ENCODE measurements at regions not wholly inside any gene's neighbourhood (a gene's known extent, or its start where the extent isn't known, plus 50 kb on each side); places are given as distances from the start of the nearest gene placed in this dataset.

GRCh38 chr3:83302091-83302490 is 1540.6 kb upstream of the GBE1 start:
- DNase-seq (ENCODE audit: low spot score) = no peak

- no peak for DNase-seq (ENCODE audit: low spot score)
Observed at GRCh38 chr3:83317605-83318004, 1556.2 kb upstream of the GBE1 start.

GRCh38 chr3:83320726-83321125 is 1559.3 kb upstream of the GBE1 start:
- no peak for DNase-seq (ENCODE audit: low spot score)

DNA sequence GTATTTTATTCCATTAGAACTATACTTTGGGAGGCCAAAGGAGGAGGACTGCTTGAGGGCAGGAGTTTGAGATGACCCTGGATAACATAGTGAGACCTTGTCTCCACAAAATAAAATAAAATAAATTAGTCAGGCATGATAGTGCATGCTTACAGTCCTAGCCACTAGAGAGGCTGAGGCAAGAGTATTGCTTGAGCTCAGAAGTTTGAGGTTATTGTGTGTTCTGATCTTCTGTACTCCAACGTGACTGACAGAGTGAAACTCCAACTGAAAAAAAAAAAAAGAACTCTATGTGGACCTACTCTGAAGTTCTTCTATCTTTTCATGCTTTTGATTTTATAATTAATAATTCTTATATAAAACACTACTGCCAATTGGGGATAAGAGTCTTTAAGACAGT is 1560.0 kb upstream of the GBE1 start:
- no peak for DNase-seq (ENCODE audit: low spot score)

- no peak for DNase-seq (ENCODE audit: low spot score)
Observed at GRCh38 chr3:83321891-83322290, 1560.4 kb upstream of the GBE1 start.

DNA sequence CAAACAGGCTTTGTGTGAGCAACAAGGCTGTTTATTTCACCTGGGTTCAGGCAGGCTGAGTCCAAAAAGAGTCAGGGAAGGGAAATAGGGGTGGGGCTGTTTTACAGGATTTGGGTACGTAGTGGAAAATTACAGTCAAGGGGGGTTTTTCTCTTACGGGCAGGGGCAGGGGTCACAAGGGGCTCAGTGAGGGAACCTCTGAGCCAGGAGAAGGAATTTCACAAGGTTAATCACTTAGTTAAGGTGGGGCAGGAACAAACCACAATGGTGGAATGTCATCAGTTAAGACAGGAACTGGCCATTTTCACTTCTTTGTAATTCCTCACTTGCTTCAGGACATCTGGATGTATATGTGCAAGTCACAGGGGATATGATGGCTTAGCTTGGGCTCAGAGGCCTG is 1592.8 kb upstream of the GBE1 start:
- DNase-seq (ENCODE audit: low spot score) = no peak

DNA sequence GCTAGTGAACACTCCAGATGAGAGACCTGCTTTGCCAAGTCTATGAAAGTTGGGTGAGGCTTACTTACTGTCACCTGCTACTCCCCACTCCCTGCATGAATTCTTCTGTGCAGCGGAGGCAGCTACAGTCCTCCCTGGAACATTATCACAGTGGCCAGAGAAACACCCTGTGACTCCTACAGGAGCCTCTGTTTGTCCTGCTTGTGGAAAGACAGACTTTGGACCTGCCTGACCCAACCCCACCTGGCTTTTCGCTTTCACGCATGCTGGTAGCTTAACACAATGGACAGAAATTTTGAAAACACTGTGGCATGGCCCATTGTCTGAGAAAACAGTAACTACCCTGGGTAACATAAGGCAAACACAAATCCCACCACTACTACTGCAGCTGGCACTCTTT is 1565.5 kb upstream of the CADM2 start:
- DNase-seq (ENCODE audit: low spot score) = no peak

GRCh38 chr3:83403927-83404326 is 1554.9 kb upstream of the CADM2 start:
- DNase-seq (ENCODE audit: low spot score) = no peak

DNA sequence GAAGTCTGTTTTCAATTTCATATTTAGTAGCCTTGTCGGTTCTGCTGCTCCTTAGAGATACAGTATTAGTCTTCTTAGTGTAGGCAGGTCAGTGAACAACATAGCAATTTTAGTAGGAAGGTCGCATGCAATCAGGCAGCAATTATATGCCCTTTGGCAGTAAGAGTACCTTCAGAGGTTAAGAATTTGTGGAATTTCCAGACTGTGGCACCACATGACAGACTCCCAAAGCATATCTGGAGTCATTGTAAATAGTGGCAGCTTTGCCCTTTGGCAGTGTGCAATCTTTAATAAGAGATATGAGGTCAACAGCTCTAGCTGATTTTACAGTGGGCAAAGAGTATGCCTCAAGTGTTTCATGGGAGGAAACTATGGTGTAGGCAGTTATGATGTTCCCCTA is 1532.5 kb upstream of the CADM2 start:
- DNase-seq (ENCODE audit: low spot score) = no peak

- no peak for DNase-seq (ENCODE audit: low spot score)
Observed at GRCh38 chr3:83434880-83435587, 1523.8 kb upstream of the CADM2 start.

DNA sequence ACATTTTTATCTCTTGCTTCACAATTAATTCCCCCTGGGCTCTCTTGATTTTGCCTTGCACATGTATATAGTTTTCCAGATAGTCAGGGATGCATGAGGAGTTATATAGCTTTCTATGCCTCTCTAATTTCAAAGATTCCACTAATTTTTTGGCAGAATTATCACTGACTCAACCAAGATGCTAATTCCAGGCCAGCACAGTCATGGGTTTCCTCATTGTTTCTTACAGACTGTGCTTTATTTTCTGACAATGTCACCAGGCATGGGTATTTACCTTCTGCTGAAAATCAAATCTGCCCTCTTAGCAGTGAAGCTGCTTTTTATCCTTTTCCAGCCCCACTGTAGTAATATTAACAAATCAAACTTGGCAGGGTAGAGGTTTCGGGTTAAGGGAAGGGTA is 1520.6 kb upstream of the CADM2 start:
- no peak for DNase-seq (ENCODE audit: low spot score)

GRCh38 chr3:83453056-83453455 is 1505.7 kb upstream of the CADM2 start:
- no peak for DNase-seq (ENCODE audit: low spot score)

- DNase-seq (ENCODE audit: low spot score) = no peak
Observed at GRCh38 chr3:83454353-83454752, 1504.4 kb upstream of the CADM2 start.

DNA sequence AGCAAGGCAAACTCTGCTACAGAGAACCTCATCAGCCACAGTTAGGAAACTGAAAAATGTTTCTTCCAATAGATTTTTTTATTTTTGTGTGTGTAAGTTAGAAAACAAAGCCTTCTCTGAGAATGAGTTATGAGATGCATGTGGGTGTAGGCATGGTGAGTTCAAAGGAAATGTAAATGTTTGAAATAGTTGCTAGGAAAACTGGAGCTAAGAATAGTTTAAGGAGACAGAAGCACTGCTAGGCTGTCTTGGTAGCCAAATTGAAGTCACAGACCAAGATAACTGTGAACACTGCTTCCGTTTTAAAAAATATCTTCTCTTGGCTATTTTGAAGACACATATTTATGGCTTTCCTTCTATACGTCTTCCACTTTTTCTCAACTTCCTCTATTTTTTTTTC is 1501.2 kb upstream of the CADM2 start:
- no peak for DNase-seq (ENCODE audit: low spot score)

- DNase-seq (ENCODE audit: low spot score) = no peak
Observed at GRCh38 chr3:83460052-83460451, 1498.7 kb upstream of the CADM2 start.

DNA sequence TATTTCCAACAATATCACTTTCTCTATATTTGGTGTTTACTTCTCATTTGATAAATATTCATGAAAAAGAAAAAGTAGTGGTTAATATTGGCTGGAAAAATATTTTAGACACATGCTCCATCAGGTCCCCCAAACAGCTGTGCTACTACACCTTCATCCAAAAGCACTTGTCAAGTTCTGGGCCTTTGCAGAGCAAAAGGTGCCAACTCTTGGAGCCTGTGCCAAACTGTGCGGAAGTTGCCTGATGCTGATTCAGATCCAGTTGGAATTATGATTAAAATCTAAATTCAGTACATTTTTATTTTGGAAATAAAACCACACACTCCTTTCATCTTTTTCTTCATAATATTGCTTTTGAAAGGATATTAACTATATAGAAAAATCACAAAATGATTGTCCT is 1497.4 kb upstream of the CADM2 start:
- no peak for DNase-seq (ENCODE audit: low spot score)

- DNase-seq (ENCODE audit: low spot score) = no peak
Observed at GRCh38 chr3:83477563-83477962, 1481.2 kb upstream of the CADM2 start.

DNA sequence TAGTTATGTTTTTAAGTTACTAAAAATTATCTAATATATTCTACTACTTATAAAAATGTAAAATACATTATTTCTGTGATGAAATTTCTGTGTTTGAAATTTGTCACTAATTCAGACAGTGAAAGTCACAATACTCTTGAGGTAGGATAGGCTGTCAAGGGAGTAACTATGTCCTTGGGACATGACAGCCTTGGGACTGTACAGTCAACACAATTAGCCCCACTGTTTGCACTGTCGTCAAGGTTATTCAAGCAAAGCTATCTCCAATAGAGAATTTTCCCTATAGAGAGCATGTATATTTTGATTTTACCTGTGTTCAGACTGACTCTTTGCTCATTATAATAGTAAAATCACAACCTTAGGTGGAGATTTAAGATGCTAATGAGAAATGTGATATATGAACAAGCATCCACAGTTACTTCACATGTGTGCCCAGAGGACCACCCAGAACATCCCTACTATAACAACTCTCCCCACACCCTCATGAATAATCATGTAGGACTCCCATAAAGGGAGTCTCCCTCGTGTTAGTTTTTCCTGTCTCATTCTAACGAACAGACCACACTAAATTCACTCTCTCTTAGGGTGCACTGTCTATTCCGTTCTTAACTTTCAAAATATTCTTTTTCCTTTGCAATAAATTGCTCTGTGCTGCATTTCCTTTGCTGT is 1476.3 kb upstream of the CADM2 start:
- no peak for DNase-seq (ENCODE audit: low spot score)

DNA sequence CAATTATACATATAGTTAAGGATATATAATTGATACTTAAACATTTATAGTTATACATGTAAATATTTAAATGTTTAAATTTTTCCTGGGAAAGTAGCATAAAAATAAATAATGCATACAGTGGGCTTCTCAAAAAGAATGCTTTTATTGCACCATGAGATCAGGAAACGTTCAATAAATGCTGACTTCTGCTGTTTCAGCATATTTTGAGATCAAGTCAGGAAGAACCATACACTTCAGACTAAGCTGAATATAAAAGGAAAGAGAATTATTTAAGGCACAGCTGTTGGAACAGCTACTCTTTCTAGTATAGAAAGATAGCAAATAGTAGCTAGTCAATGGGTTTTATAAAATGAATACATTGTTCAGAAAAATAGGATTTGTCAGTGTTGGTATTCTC is 1462.3 kb upstream of the CADM2 start:
- no peak for DNase-seq (ENCODE audit: low spot score)

GRCh38 chr3:83498361-83499016 is 1460.3 kb upstream of the CADM2 start:
- DNase-seq (ENCODE audit: low spot score) = no peak

DNA sequence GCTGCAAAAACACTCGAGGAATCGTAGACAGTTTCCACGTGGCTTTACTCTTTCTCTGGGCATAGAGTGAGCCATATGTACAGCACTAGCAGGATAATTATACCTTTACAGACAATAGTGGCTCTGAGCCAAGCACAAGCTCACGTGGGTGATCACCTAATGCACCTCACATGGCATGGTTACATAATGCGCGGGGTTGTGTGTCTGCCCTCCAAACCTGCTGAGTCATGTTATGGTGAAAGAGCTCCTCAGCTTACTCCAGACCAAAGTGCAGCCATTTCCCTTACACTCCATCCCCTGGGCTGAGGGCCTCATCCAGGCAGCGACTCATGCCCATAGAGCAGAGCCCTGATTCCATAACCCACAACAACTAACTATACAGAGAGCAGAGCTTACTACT is 1458.4 kb upstream of the CADM2 start:
- DNase-seq (ENCODE audit: low spot score) = no peak

- no peak for DNase-seq (ENCODE audit: low spot score)
Observed at GRCh38 chr3:83500931-83501330, 1457.9 kb upstream of the CADM2 start.

DNA sequence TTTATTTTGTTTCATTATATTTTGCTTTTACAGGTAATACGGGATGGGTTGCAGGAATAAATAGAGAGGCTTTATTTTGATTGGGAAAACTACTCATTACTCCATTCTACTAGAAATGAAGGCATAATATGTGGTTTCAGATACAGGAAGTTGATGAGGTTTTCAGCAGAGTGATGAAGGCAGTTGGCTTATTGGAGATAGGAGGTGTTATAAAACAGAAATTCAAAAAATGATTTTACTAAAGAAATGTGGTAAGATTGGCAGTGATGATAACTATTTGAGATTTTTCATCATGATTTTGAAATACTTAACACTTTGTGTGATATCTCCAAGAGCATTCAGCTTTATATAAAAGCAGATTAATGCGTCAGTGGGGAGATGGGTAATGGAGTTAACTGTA is 1445.7 kb upstream of the CADM2 start:
- no peak for DNase-seq (ENCODE audit: low spot score)
